Sigmoid colon (tissue), 6 donors: ENCODE measurements at regions not wholly inside any gene's neighbourhood (a gene's known extent, or its start where the extent isn't known, plus 50 kb on each side); places are given as distances from the start of the nearest gene placed in this dataset.

Experiments used
- DNase-seq: peaks from one replicate; pipeline ENCODE4 v3.0.0-alpha.2; 2019
- H3K27ac ChIP-seq, 4 donors: fragments of 200-600 bp; sonication (generic); one replicate each; pipeline ENCODE4 v1.5.1; 2016 to 2019; ENCODE audit warnings: mild to moderate bottlenecking in 1 of 4
- H3K27me3 ChIP-seq, 3 donors: fragments of 200-600 bp; sonication (generic); one replicate each; pipeline ENCODE4 v1.5.1; 2019; ENCODE audit warnings: mild to moderate bottlenecking in 1 of 3
- H3K36me3 ChIP-seq, 4 donors: fragments of 200-600 bp; sonication (generic); one replicate each; pipeline ENCODE4 v1.5.1; 2016 to 2019
- H3K4me1 ChIP-seq, 4 donors: fragments of 200-600 bp; sonication (generic); one replicate each; pipeline ENCODE4 v1.5.1; 2017 to 2019
- H3K4me3 ChIP-seq, 4 donors: fragments of 200-600 bp; sonication (generic); one replicate each; pipeline ENCODE4 v1.5.1; 2017 to 2019; ENCODE audit warnings: mild to moderate bottlenecking in 2 of 4, moderate library complexity in 1 of 4
- H3K9me3 ChIP-seq, 4 donors: fragments of 200-600 bp in 3 of 4; sonication (generic) in 3 of 4; one replicate each; pipeline versions ENCODE4 v1.5.1 to v1.6.1; 2013 to 2019
- EP300 ChIP-seq, 4 donors: sonication (generic); formaldehyde crosslinking; IDR thresholded peaks; one replicate each; pipeline ENCODE4 v1.6.1; 2017; ENCODE audit warnings: antibody characterized with exemption in 4 of 4
- POLR2A ChIP-seq, 2 donors: fragments of 450-650 bp; IDR thresholded peaks; one replicate each; pipeline ENCODE4 v1.6.1; 2016; ENCODE audit warnings: antibody characterized with exemption in 2 of 2, mild to moderate bottlenecking in 2 of 2, moderate library complexity in 2 of 2
- POLR2AphosphoS5 ChIP-seq, 4 donors: sonication (generic); formaldehyde crosslinking; IDR thresholded peaks; one replicate each; pipeline ENCODE4 v1.6.1; 2017; ENCODE audit warnings: antibody characterized with exemption in 4 of 4
- WGBS, 2 donors: extraction: QIAGEN DNeasy Blood & Tissue Kit; methylation state at CpG; one replicate each; pipeline ENCODE4 v1.1.7; 2013; 5-methylcytosine and 5-hydroxymethylcytosine counted together
- intact Hi-C: fragments of 100-400 bp; cut with DNase I; formaldehyde crosslinking; loops from one replicate; pipeline ENCODE4 v1.15.1; 2023
- TF ChIP-seq, protein P1 (sequence below), 4 experiments: fragments of 450-650 bp in 3 of 4; fragments of 200-600 bp in 1 of 4; IDR thresholded peaks; one replicate each; pipeline ENCODE4 v1.5.1; 2016 to 2019; ENCODE audit warnings: antibody characterized with exemption in 4 of 4, mild to moderate bottlenecking in 3 of 4, moderate library complexity in 2 of 4
- donor health status: healthy with polysubstance abuse.
- donor health status: healthy.

GRCh38 chr6:93165850-93166430 lies 253.4 kb downstream of the EPHA7 start:
- TF ChIP-seq POLR2A (IDR thresholded peaks at IDR 0.05) (no peak), EP300 (IDR thresholded peaks at IDR 0.05) (no peak)
- TF ChIP-seq, protein P1, sequence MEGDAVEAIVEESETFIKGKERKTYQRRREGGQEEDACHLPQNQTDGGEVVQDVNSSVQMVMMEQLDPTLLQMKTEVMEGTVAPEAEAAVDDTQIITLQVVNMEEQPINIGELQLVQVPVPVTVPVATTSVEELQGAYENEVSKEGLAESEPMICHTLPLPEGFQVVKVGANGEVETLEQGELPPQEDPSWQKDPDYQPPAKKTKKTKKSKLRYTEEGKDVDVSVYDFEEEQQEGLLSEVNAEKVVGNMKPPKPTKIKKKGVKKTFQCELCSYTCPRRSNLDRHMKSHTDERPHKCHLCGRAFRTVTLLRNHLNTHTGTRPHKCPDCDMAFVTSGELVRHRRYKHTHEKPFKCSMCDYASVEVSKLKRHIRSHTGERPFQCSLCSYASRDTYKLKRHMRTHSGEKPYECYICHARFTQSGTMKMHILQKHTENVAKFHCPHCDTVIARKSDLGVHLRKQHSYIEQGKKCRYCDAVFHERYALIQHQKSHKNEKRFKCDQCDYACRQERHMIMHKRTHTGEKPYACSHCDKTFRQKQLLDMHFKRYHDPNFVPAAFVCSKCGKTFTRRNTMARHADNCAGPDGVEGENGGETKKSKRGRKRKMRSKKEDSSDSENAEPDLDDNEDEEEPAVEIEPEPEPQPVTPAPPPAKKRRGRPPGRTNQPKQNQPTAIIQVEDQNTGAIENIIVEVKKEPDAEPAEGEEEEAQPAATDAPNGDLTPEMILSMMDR (IDR thresholded peaks at IDR 0.05): no peak
- H3K4me1 ChIP-seq: no peaks in the 10 kb centered on the region
- no peaks in the 10 kb centered on the region for H3K9me3 ChIP-seq
- H3K27me3 ChIP-seq: no peaks in the 10 kb centered on the region
- DNase-seq: no peak
- WGBS, 2 donors: 17 to 48% methylated on average over 3 of the region's 3 CpGs
- H3K27ac ChIP-seq: no peak overlapping the region
- no peak overlapping the region for H3K4me3 ChIP-seq
- no peaks in the 10 kb centered on the region for H3K36me3 ChIP-seq
- intact Hi-C loops: no loop called here

DNA sequence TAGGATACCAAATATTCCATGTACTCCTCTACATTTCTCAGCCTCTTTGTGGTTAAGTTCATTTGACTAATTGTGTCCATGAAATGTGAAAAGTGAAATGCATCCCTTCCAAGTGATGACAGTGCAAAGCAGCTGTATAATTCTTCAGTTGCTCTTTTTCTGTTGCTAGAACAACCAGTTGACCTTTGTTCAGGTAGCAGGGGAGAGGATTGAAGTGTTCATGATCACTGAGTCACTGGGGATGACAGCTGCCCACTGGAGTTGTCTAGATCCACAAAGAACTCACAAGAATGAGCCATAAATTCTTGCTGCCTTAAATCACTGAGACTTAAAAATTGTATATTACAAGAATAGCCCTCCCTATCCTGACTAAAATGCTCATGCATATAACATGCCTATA lies 254.6 kb downstream of the EPHA7 start:
- Histone ChIP-seq H3K27me3 (no peaks in the 10 kb centered on the region), H3K9me3 (no peaks in the 10 kb centered on the region), H3K36me3 (no peaks in the 10 kb centered on the region), H3K4me3 (no peak overlapping the region), H3K4me1 (no peaks in the 10 kb centered on the region), H3K27ac (no peak overlapping the region)
- intact Hi-C loops: no loop called here
- DNase-seq: no peak
- TF ChIP-seq, protein P1 (IDR thresholded peaks at IDR 0.05): no peak
- TF ChIP-seq POLR2AphosphoS5 (IDR thresholded peaks at IDR 0.05) (no peak), EP300 (IDR thresholded peaks at IDR 0.05) (no peak), POLR2A (IDR thresholded peaks at IDR 0.05) (no peak)

- no peaks in the 10 kb centered on the region for H3K9me3 ChIP-seq
- H3K4me1 ChIP-seq: no peaks in the 10 kb centered on the region
- intact Hi-C loops: no loop called here
- no peak overlapping the region for H3K4me3 ChIP-seq
- no peaks in the 10 kb centered on the region for H3K27me3 ChIP-seq
- no peak for DNase-seq
- 65 to 84% methylated on average over 3 of the region's 3 CpGs for WGBS, 2 donors
- H3K27ac ChIP-seq: no peak overlapping the region
- no peaks in the 10 kb centered on the region for H3K36me3 ChIP-seq
- TF ChIP-seq POLR2AphosphoS5 (IDR thresholded peaks at IDR 0.05) (no peak), POLR2A (IDR thresholded peaks at IDR 0.05) (no peak), EP300 (IDR thresholded peaks at IDR 0.05) (no peak)
- TF ChIP-seq, protein P1 (IDR thresholded peaks at IDR 0.05): no peak
These were observed 256.2 kb downstream of the EPHA7 start for GRCh38 chr6:93163146-93163545.

DNA sequence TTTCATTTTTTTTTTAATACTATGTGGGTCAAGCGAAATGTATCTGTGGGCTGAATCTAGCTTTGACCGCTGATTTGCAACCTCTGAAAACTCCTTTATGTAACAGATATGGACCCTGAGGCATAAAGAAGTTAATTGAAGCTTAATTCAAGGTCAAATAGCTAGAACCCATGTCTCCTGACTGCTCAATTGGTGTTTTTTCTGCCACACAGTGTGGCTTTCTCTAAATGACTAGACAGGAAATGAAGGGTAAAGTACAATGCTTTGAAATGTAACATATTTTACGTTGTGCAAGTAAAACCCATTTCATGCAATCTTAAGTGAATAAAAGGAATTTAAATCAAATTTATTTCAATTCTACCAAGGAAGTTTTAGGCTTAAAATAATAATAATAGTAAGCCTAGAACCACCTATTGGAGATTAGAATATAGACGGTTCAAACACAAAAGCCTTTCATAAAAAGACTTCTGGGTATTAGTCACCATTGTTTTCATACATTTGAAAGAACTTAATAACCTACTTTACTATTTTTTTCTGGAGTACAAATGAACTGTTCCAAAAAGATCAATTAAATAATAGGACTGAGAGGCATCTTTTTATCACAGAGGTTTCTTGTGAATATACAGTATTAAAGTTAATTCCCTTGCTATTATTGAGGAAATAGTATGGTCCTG lies 279.8 kb downstream of the EPHA7 start:
- no peak overlapping the region for H3K27ac ChIP-seq
- no peaks in the 10 kb centered on the region for H3K4me1 ChIP-seq
- H3K36me3 ChIP-seq: no peaks in the 10 kb centered on the region
- intact Hi-C loops: no loop called here
- no peak for DNase-seq
- H3K4me3 ChIP-seq: no peak overlapping the region
- TF ChIP-seq POLR2AphosphoS5 (IDR thresholded peaks at IDR 0.05): no peak
- no peak for TF ChIP-seq POLR2A (IDR thresholded peaks at IDR 0.05)
- TF ChIP-seq EP300 (IDR thresholded peaks at IDR 0.05): no peak
- TF ChIP-seq, protein P1 (IDR thresholded peaks at IDR 0.05): no peak
- WGBS, 2 donors: 72 to 79% methylated on average over 4 of the region's 4 CpGs
- H3K27me3 ChIP-seq: no peaks in the 10 kb centered on the region
- H3K9me3 ChIP-seq: no peaks in the 10 kb centered on the region

- H3K36me3 ChIP-seq: no peaks in the 10 kb centered on the region
- intact Hi-C loops: no loop called here
- H3K27ac ChIP-seq: no peak overlapping the region
- 53 to 74% methylated on average over 2 of the region's 2 CpGs for WGBS, 2 donors
- peak; percentile 42 for DNase-seq
- no peak overlapping the region for H3K4me3 ChIP-seq
- TF ChIP-seq POLR2AphosphoS5 (IDR thresholded peaks at IDR 0.05) (no peak), POLR2A (IDR thresholded peaks at IDR 0.05) (no peak), EP300 (IDR thresholded peaks at IDR 0.05) (no peak)
- TF ChIP-seq, protein P1 (IDR thresholded peaks at IDR 0.05): no peak
- H3K27me3 ChIP-seq: no peaks in the 10 kb centered on the region
- no peaks in the 10 kb centered on the region for H3K4me1 ChIP-seq
- H3K9me3 ChIP-seq: no peaks in the 10 kb centered on the region
These were observed 283.2 kb downstream of the EPHA7 start for GRCh38 chr6:93136111-93136510.
